ENCODE measurements at regions not wholly inside any gene's neighbourhood (a gene's known extent, or its start where the extent isn't known, plus 50 kb on each side); places are given as distances from the start of the nearest gene placed in this dataset.

GRCh38 chr6:104324301-104324700 is 535.4 kb downstream of the HACE1 start:
- dilution Hi-C loops (cut with MboI; ENCODE audit: extremely low pct_ligation_motif_present, low sequenced_read_pairs) (no loop called here), intact Hi-C loops (cut with micrococcal nuclease) (no loop called here)
- Histone ChIP-seq H3K36me3 (ENCODE audit: control insufficient read depth in 2 of 2, extremely low read depth in 1 of 2, insufficient read depth in 2 of 2, low read length in 2 of 2) (no peaks in the 10 kb centered on the region), H2AFZ (ENCODE audit: low read depth, low read length) (no peak overlapping the region), H3K9me3 (replicated peaks; ENCODE audit: control insufficient read depth, insufficient read depth, low read length) (no peaks in the 10 kb centered on the region), H3K27ac (ENCODE audit: insufficient read depth, low read depth, low read length) (no peak overlapping the region), H3K4me3 (replicated peaks in 1 of 3; ENCODE audit: insufficient read depth in 1 of 3, low read depth in 1 of 3, low read length in 3 of 3) (no peak overlapping the region), H4K20me1 (replicated peaks; ENCODE audit: control insufficient read depth, extremely low read depth, insufficient read depth, low read length) (no peaks in the 10 kb centered on the region), H3K79me2 (ENCODE audit: control insufficient read depth, insufficient read depth, low read length) (no peaks in the 10 kb centered on the region), H3K4me2 (ENCODE audit: insufficient read depth, low read length) (no peak overlapping the region), H3K27me3 (ENCODE audit: control insufficient read depth in 2 of 2, insufficient read depth in 2 of 2, low read length in 2 of 2) (no peaks in the 10 kb centered on the region), H3K9me1 (replicated peaks; ENCODE audit: control insufficient read depth, extremely low read depth, insufficient read depth, low read length) (no peaks in the 10 kb centered on the region), H3K4me1 (ENCODE audit: control insufficient read depth, extremely low read depth, insufficient read depth, low read length) (no peaks in the 10 kb centered on the region), H3K9ac (replicated peaks; ENCODE audit: extremely low read depth, insufficient read depth, low read length) (no peak overlapping the region)
- DNase-seq (ENCODE audit: low read depth, low spot score) (no peak), FAIRE-seq (no peak)
- ChIA-PET POLR2A (no interaction called here), CTCF (interaction anchor here (0.7 to 1.1 kb wide), 2 partner anchors 11 to 30 kb away, joined by 3 read pairs; no protein-coding TSS in a partner anchor)
- no peak for TF ChIP-seq JUN (IDR thresholded peaks at IDR 0.05; ENCODE audit: borderline replicate concordance, insufficient read depth, insufficient read length, low read depth)
- TF ChIP-seq GATA2 (IDR thresholded peaks at IDR 0.05; ENCODE audit: insufficient read depth, insufficient read length, low read depth, low read length) = no peak
- TF ChIP-seq POLR2A (IDR thresholded peaks at IDR 0.05; ENCODE audit: low read depth, low read length) = no peak
- no peak for TF ChIP-seq EZH2 (IDR thresholded peaks at IDR 0.05; ENCODE audit: borderline replicate concordance, low read depth, low read length, severe bottlenecking)
- TF ChIP-seq MYC (IDR thresholded peaks at IDR 0.05; ENCODE audit: low read depth, low read length) = no peak
- BruUV-seq (replicated peaks) = no TSS peak

- BruUV-seq (replicated peaks) = no TSS peak
- intact Hi-C loops (cut with micrococcal nuclease) (no loop called here), dilution Hi-C loops (cut with MboI; ENCODE audit: extremely low pct_ligation_motif_present, low sequenced_read_pairs) (no loop called here)
- H3K27me3 ChIP-seq (ENCODE audit: control insufficient read depth in 2 of 2, insufficient read depth in 2 of 2, low read length in 2 of 2) = no peaks in the 10 kb centered on the region
- H3K9me3 ChIP-seq (replicated peaks; ENCODE audit: control insufficient read depth, insufficient read depth, low read length) = no peaks in the 10 kb centered on the region
- TF ChIP-seq MAX (IDR thresholded peaks at IDR 0.05; ENCODE audit: insufficient read depth, insufficient read length) (no peak), GATA2 (IDR thresholded peaks at IDR 0.05; ENCODE audit: insufficient read depth, insufficient read length, low read depth, low read length) (no peak), POLR2AphosphoS5 (IDR thresholded peaks at IDR 0.05; ENCODE audit: insufficient read depth, low read depth, low read length) (no peak), JUN (IDR thresholded peaks at IDR 0.05; ENCODE audit: borderline replicate concordance, insufficient read depth, insufficient read length, low read depth) (no peak), POLR2A (IDR thresholded peaks at IDR 0.05; ENCODE audit: low read depth, low read length) (no peak), FOS (IDR thresholded peaks at IDR 0.05; ENCODE audit: borderline replicate concordance, insufficient read depth, low read length) (no peak), MYC (IDR thresholded peaks at IDR 0.05; ENCODE audit: low read depth, low read length) (no peak), CTCF (IDR thresholded peaks at IDR 0.05; ENCODE audit: extremely low read depth in 1 of 2, insufficient read depth in 1 of 2, low read depth in 1 of 2, low read length in 2 of 2) (no peak), EZH2 (IDR thresholded peaks at IDR 0.05; ENCODE audit: borderline replicate concordance, low read depth, low read length, severe bottlenecking) (no peak)
- H3K9ac ChIP-seq (replicated peaks; ENCODE audit: extremely low read depth, insufficient read depth, low read length) = no peak overlapping the region
- CTCF ChIA-PET = no interaction called here
- no peaks in the 10 kb centered on the region for H3K9me1 ChIP-seq (replicated peaks; ENCODE audit: control insufficient read depth, extremely low read depth, insufficient read depth, low read length)
- H3K36me3 ChIP-seq (ENCODE audit: control insufficient read depth in 2 of 2, extremely low read depth in 1 of 2, insufficient read depth in 2 of 2, low read length in 2 of 2) = no peaks in the 10 kb centered on the region
- no peak for FAIRE-seq
- H3K4me1 ChIP-seq (ENCODE audit: control insufficient read depth, extremely low read depth, insufficient read depth, low read length) = no peaks in the 10 kb centered on the region
- no peaks in the 10 kb centered on the region for H4K20me1 ChIP-seq (replicated peaks; ENCODE audit: control insufficient read depth, extremely low read depth, insufficient read depth, low read length)
- no peaks in the 10 kb centered on the region for H3K79me2 ChIP-seq (ENCODE audit: control insufficient read depth, insufficient read depth, low read length)
- POLR2A ChIA-PET = no interaction called here
- H2AFZ ChIP-seq (ENCODE audit: low read depth, low read length) = no peak overlapping the region
- DNase-seq (ENCODE audit: low read depth, low spot score) = no peak
- no peak overlapping the region for H3K4me3 ChIP-seq (replicated peaks in 1 of 3; ENCODE audit: insufficient read depth in 1 of 3, low read depth in 1 of 3, low read length in 3 of 3)
- H3K4me2 ChIP-seq (ENCODE audit: insufficient read depth, low read length) = no peak overlapping the region
- H3K27ac ChIP-seq (ENCODE audit: insufficient read depth, low read depth, low read length) = no peak overlapping the region
Observed at GRCh38 chr6:104322841-104323240, 536.9 kb downstream of the HACE1 start.

Data from endothelial cell of umbilical vein (primary cell).